ENCODE measurements at regions not wholly inside any gene's neighbourhood (a gene's known extent, or its start where the extent isn't known, plus 50 kb on each side); places are given as distances from the start of the nearest gene placed in this dataset.

DNA sequence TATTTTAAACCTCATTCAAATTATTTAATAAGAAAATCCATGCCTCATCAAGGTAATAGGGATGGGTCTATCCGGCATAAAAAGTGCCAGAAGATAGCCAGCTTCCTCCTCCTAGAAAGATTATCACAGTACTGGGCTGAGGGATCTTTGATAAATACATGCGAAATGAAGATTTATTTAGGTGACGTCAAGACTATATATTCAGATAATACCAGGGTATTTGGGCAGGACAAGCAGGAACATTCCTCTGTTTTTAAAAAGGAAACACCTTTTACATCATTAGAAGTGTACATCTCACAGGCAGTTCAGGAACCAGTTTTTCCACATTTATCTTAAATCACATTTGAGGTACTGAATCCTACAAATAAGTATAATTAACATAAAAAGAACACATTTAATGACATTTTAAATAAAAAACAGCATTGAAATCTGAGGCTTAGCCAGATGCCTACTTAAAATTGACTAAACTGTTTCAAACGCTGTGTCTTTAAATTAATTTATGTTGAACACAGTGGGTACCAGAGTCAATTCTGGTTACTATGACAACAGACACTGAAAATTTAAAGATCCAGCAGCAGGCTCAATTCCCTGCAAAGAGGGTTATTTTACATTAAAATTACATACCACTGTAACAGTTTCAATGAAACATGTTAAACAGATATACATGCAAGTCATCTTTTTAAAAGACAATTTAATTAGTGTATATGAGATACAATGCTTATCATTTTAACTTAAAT lies 124.7 kb upstream of the SLCO6A1 start:
- Histone ChIP-seq H3K9ac (ENCODE audit: low read length in 3 of 3) (no peak overlapping the region), H3K27ac (ENCODE audit: low read depth in 2 of 2, low read length in 2 of 2) (no peak overlapping the region), H3K4me1 (ENCODE audit: control insufficient read depth in 2 of 3, insufficient read depth in 2 of 3, low read depth in 1 of 3, low read length in 3 of 3) (no peaks in the 10 kb centered on the region), H3K9me3 (ENCODE audit: control insufficient read depth in 2 of 3, insufficient read depth in 1 of 3, low read length in 3 of 3) (no peaks in the 10 kb centered on the region), H3K4me3 (ENCODE audit: low read length in 3 of 3) (no peak overlapping the region), H3K36me3 (ENCODE audit: control insufficient read depth in 2 of 3, insufficient read depth in 3 of 3, low read length in 3 of 3) (no peaks in the 10 kb centered on the region), H3K27me3 (ENCODE audit: control insufficient read depth, insufficient read depth, low read length) (no peaks in the 10 kb centered on the region)
- FAIRE-seq (no peak), DNase-seq (no peak)
- intact Hi-C loops (cut with DNase I), result no loop called here
- TF ChIP-seq, protein P1, sequence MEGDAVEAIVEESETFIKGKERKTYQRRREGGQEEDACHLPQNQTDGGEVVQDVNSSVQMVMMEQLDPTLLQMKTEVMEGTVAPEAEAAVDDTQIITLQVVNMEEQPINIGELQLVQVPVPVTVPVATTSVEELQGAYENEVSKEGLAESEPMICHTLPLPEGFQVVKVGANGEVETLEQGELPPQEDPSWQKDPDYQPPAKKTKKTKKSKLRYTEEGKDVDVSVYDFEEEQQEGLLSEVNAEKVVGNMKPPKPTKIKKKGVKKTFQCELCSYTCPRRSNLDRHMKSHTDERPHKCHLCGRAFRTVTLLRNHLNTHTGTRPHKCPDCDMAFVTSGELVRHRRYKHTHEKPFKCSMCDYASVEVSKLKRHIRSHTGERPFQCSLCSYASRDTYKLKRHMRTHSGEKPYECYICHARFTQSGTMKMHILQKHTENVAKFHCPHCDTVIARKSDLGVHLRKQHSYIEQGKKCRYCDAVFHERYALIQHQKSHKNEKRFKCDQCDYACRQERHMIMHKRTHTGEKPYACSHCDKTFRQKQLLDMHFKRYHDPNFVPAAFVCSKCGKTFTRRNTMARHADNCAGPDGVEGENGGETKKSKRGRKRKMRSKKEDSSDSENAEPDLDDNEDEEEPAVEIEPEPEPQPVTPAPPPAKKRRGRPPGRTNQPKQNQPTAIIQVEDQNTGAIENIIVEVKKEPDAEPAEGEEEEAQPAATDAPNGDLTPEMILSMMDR (IDR thresholded peaks at IDR 0.05; ENCODE audit: borderline replicate concordance, extremely low read depth, insufficient read depth), result no peak

DNA sequence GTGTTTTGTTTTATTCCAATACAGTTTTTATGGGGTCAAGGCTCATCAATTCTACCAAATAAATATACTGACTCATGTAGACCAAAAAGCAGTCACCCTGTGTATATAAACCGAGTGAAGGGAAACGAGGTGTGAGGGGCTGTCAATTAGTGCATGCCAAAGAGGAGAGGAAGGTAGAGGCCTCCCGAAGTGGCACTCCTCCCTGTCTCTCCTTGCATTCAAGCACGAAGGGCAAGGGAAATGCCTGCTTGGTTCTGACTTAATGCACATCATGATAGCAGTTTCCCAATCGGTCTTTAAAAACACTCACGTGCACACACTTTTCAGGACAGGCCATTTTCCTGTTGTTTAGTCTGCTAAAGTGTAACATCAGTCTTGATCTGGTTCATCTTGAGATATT lies 125.6 kb upstream of the SLCO6A1 start:
- H3K36me3 ChIP-seq (ENCODE audit: control insufficient read depth in 2 of 3, insufficient read depth in 3 of 3, low read length in 3 of 3), result no peaks in the 10 kb centered on the region
- intact Hi-C loops (cut with DNase I), result no loop called here
- H3K9ac ChIP-seq (ENCODE audit: low read length in 3 of 3), result no peak overlapping the region
- no peak overlapping the region for H3K27ac ChIP-seq (ENCODE audit: low read depth in 2 of 2, low read length in 2 of 2)
- peak in 2 of 5 donors; percentile 14 to 37 for DNase-seq
- H3K4me3 ChIP-seq (ENCODE audit: low read length in 3 of 3), result no peak overlapping the region
- H3K9me3 ChIP-seq (ENCODE audit: control insufficient read depth in 2 of 3, insufficient read depth in 1 of 3, low read length in 3 of 3), result no peaks in the 10 kb centered on the region
- H3K4me1 ChIP-seq (ENCODE audit: control insufficient read depth in 2 of 3, insufficient read depth in 2 of 3, low read depth in 1 of 3, low read length in 3 of 3), result no peaks in the 10 kb centered on the region
- FAIRE-seq, result no peak
- no peaks in the 10 kb centered on the region for H3K27me3 ChIP-seq (ENCODE audit: control insufficient read depth, insufficient read depth, low read length)
- TF ChIP-seq, protein P1 (IDR thresholded peaks at IDR 0.05; ENCODE audit: borderline replicate concordance, extremely low read depth, insufficient read depth), result no peak

DNA sequence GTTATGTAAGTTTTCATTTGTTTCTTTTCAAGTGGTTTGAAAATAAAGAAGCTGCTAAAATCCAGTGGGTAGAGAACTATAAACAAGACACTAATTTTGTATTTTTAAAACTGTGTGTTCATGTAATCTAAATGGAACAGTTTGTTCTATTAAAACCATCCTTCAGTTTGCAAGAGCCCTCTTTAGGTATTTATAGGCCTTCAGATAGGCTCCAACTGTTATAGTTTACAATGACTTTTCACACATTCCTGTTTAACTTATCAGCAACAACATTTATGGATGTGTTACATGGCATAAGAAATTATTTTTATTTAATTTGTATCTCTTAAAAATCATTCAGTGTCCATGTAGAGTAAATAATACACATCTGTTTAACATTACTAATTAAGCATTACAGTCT lies 126.7 kb upstream of the SLCO6A1 start:
- H3K27me3 ChIP-seq (ENCODE audit: control insufficient read depth, insufficient read depth, low read length), result no peaks in the 10 kb centered on the region
- DNase-seq, result no peak
- H3K4me1 ChIP-seq (ENCODE audit: control insufficient read depth in 2 of 3, insufficient read depth in 2 of 3, low read depth in 1 of 3, low read length in 3 of 3), result no peaks in the 10 kb centered on the region
- TF ChIP-seq, protein P1 (IDR thresholded peaks at IDR 0.05; ENCODE audit: borderline replicate concordance, extremely low read depth, insufficient read depth), result no peak
- H3K36me3 ChIP-seq (ENCODE audit: control insufficient read depth in 2 of 3, insufficient read depth in 3 of 3, low read length in 3 of 3), result no peaks in the 10 kb centered on the region
- FAIRE-seq, result no peak
- H3K9me3 ChIP-seq (ENCODE audit: control insufficient read depth in 2 of 3, insufficient read depth in 1 of 3, low read length in 3 of 3), result no peaks in the 10 kb centered on the region
- intact Hi-C loops (cut with DNase I), result no loop called here
- no peak overlapping the region for H3K27ac ChIP-seq (ENCODE audit: low read depth in 2 of 2, low read length in 2 of 2)
- no peak overlapping the region for H3K9ac ChIP-seq (ENCODE audit: low read length in 3 of 3)
- H3K4me3 ChIP-seq (ENCODE audit: low read length in 3 of 3), result no peak overlapping the region

DNA sequence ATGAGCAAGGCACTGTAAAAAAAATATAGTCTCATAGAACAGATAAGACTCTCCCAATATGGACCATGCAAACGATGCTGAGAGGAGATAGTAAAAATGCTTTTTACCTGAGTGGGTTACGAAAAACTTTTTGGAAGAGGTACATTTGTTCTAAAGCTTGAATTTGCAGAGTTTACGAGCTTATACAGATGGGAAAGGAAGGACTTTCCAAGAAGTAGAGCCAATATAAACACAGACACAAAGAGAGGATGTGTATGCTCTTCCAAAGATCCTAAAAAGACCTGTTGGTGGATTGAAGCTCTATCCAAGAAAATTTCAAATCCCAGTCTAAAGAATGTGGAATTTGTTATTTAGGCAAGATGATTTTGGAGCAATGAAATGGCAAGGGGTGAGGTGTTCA lies 127.1 kb upstream of the SLCO6A1 start:
- intact Hi-C loops (cut with DNase I), result no loop called here
- Histone ChIP-seq H3K4me1 (ENCODE audit: control insufficient read depth in 2 of 3, insufficient read depth in 2 of 3, low read depth in 1 of 3, low read length in 3 of 3) (no peaks in the 10 kb centered on the region), H3K9ac (ENCODE audit: low read length in 3 of 3) (no peak overlapping the region), H3K9me3 (ENCODE audit: control insufficient read depth in 2 of 3, insufficient read depth in 1 of 3, low read length in 3 of 3) (no peaks in the 10 kb centered on the region), H3K27me3 (ENCODE audit: control insufficient read depth, insufficient read depth, low read length) (no peaks in the 10 kb centered on the region), H3K36me3 (ENCODE audit: control insufficient read depth in 2 of 3, insufficient read depth in 3 of 3, low read length in 3 of 3) (no peaks in the 10 kb centered on the region), H3K27ac (ENCODE audit: low read depth in 2 of 2, low read length in 2 of 2) (no peak overlapping the region), H3K4me3 (ENCODE audit: low read length in 3 of 3) (no peak overlapping the region)
- TF ChIP-seq, protein P1 (IDR thresholded peaks at IDR 0.05; ENCODE audit: borderline replicate concordance, extremely low read depth, insufficient read depth), result no peak
- FAIRE-seq, result no peak
- DNase-seq, result peak in 1 of 5 donors; percentile 24

Measured in kidney (tissue), 13 donors.